Naive thymus-derived CD4-positive, alpha-beta T cell (primary cell): ENCODE measurements at regions not wholly inside any gene's neighbourhood (a gene's known extent, or its start where the extent isn't known, plus 50 kb on each side); places are given as distances from the start of the nearest gene placed in this dataset.

Experiments used
- ATAC-seq: fragments of 150-1000 bp; cut with Tn5 transposase; 2 replicates; pipeline ENCODE4 v1.10.0; 2021; ENCODE audit warnings: mild to moderate bottlenecking, moderate library complexity
- CTCF ChIA-PET: fragments of 350-600 bp; sonication (Branson Sonifier 250); formaldehyde crosslinking; loops from one replicate; lab custom pipeline; 2021; ENCODE audit warnings: antibody characterized with exemption; lab: Charles Lee
- POLR2A ChIA-PET: fragments of 350-600 bp; sonication (Branson Sonifier 250); formaldehyde crosslinking; loops from one replicate; lab custom pipeline; 2021; ENCODE audit warnings: antibody characterized with exemption, inconsistent platforms; lab: Charles Lee
- DNase-seq, 9 donors: peaks; one replicate each; pipeline versions ENCODE4 v3.0.0 to v3.0.0-alpha.2; 2020 to 2022; ENCODE audit warnings: mixed read lengths in 1 of 9
- H3K27ac ChIP-seq: one replicate; pipeline ENCODE4 v1.7.0; 2013; ENCODE audit warnings: mild to moderate bottlenecking, low read depth, low read length, moderate library complexity
- H3K27me3 ChIP-seq, 2 donors: one replicate each; pipeline ENCODE4 v1.7.0; 2013; ENCODE audit warnings: low read length in 2 of 2, mild to moderate bottlenecking in 2 of 2, moderate library complexity in 2 of 2; ENCODE audit not compliant: control insufficient read depth in 2 of 2, insufficient read depth in 2 of 2
- H3K36me3 ChIP-seq, 3 experiments: 1 replicate in 2 of 3; 2 replicates in 1 of 3; pipeline ENCODE4 v1.7.0; 2013; ENCODE audit warnings: low read length in 3 of 3, mild to moderate bottlenecking in 3 of 3, moderate library complexity in 1 of 3; ENCODE audit not compliant: insufficient read depth in 3 of 3, control insufficient read depth in 2 of 3
- H3K4me1 ChIP-seq, 2 donors: one replicate each; pipeline ENCODE4 v1.7.0; 2013; ENCODE audit warnings: low read length in 2 of 2, mild to moderate bottlenecking in 2 of 2, moderate library complexity in 1 of 2; ENCODE audit not compliant: control insufficient read depth in 2 of 2, insufficient read depth in 2 of 2
- H3K4me3 ChIP-seq: 2 replicates; pipeline ENCODE4 v1.7.0; 2013; ENCODE audit warnings: mild to moderate bottlenecking, low read length
- H3K9me3 ChIP-seq, 3 experiments: 1 replicate in 2 of 3; 2 replicates in 1 of 3; pipeline ENCODE4 v1.7.0; 2013; ENCODE audit warnings: low read length in 3 of 3; ENCODE audit not compliant: control insufficient read depth in 2 of 3
- H3K27ac Mint-ChIP-seq, 9 donors: one replicate each; pipeline ENCODE4 v1.8.0; 2020 to 2022; ENCODE audit warnings: mixed read lengths in 9 of 9, mild to moderate bottlenecking in 8 of 9, moderate library complexity in 5 of 9, inconsistent platforms in 2 of 9
- H3K27me3 Mint-ChIP-seq, 5 donors: one replicate each; pipeline ENCODE4 v1.8.0; 2021 to 2022; ENCODE audit warnings: mixed read lengths in 5 of 5, mild to moderate bottlenecking in 1 of 5
- H3K36me3 Mint-ChIP-seq, 5 donors: one replicate each; pipeline ENCODE4 v1.8.0; 2020 to 2022; ENCODE audit warnings: mixed read lengths in 5 of 5, mild to moderate bottlenecking in 3 of 5, inconsistent platforms in 1 of 5
- H3K4me1 Mint-ChIP-seq, 7 donors: one replicate each; pipeline ENCODE4 v1.8.0; 2020 to 2022; ENCODE audit warnings: mixed read lengths in 7 of 7, mild to moderate bottlenecking in 3 of 7, inconsistent platforms in 1 of 7
- H3K4me3 Mint-ChIP-seq, 10 donors: one replicate each; pipeline ENCODE4 v1.8.0; 2020 to 2022; ENCODE audit warnings: mild to moderate bottlenecking in 10 of 10, mixed read lengths in 10 of 10, moderate library complexity in 6 of 10, inconsistent platforms in 2 of 10
- H3K9me3 Mint-ChIP-seq, 11 donors: one replicate each; pipeline ENCODE4 v1.8.0; 2020 to 2022; ENCODE audit warnings: mixed read lengths in 11 of 11, mild to moderate bottlenecking in 4 of 11, inconsistent platforms in 1 of 11, moderate library complexity in 1 of 11
- intact Hi-C, 2 donors: fragments of 100-400 bp; cut with micrococcal nuclease; formaldehyde crosslinking; loops; one replicate each; pipeline ENCODE4 v1.15.1; 2023

DNA sequence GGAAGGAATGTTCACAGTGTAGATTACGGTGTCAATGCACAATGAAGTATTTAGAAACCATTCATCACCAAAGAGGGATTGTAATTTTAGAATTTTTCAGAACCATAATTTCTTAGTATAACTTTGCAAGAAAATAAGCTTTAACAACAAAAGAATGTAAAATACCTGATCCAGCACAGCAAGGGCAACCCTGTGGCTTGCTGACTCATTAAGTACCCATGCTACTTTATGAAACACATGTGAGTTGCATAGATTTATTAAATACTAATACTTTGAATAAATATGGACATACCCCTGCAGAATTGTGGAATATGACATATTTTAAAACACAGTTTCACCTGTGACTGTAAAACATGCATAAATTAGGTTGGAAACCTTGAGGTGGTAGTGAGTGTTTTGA is 281.3 kb downstream of the ZNF248 start:
- CTCF ChIA-PET, result no interaction called here
- Histone ChIP-seq H3K9me3 (no peaks in the 10 kb centered on the region), H3K36me3 (no peaks in the 10 kb centered on the region), H3K27me3 (no peaks in the 10 kb centered on the region), H3K4me3 (no peak overlapping the region), H3K27ac (no peak overlapping the region), H3K4me1 (no peaks in the 10 kb centered on the region)
- POLR2A ChIA-PET, result no interaction called here
- H3K9me3 Mint-ChIP-seq, result peaks cover 0 to 45% (median 7%) of the 10 kb centered on the region in 11 donors
- ATAC-seq, result no peak
- H3K27me3 Mint-ChIP-seq, result no peaks in the 10 kb centered on the region
- intact Hi-C loops, result no loop called here
- no peak for DNase-seq
- no peaks in the 10 kb centered on the region for H3K36me3 Mint-ChIP-seq
- no peak overlapping the region for H3K27ac Mint-ChIP-seq
- H3K4me3 Mint-ChIP-seq, result no peak overlapping the region
- H3K4me1 Mint-ChIP-seq, result no peaks in the 10 kb centered on the region

DNA sequence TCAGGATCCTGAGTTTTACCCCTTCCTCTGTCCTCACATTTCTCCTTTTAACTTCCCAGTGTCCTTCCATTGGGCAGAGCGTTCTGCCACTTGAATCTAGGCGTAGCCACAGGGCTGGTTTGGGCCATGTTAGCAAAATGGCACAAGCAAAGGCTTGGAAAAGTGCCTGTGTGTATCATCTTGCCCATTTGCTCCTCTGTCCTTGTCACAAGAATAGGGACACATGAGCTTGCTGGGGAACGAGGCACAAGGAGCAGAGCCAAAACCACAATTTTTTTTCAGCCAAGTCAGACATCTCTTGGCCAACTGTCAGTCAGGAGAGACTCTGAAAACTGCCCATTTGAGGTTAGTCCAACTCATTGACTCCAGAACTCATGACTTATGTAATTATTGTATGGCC is 285.2 kb downstream of the ZNF248 start:
- Mint-ChIP-seq H3K36me3 (no peaks in the 10 kb centered on the region), H3K27ac (no peak overlapping the region), H3K27me3 (no peaks in the 10 kb centered on the region), H3K9me3 (peaks cover 5 to 38% (median 11%) of the 10 kb centered on the region in 11 donors), H3K4me1 (no peaks in the 10 kb centered on the region), H3K4me3 (no peak overlapping the region)
- intact Hi-C loops, result no loop called here
- H3K4me3 ChIP-seq, result no peak overlapping the region
- H3K36me3 ChIP-seq, result no peaks in the 10 kb centered on the region
- H3K4me1 ChIP-seq, result no peaks in the 10 kb centered on the region
- no peak for ATAC-seq
- DNase-seq, result no peak
- H3K9me3 ChIP-seq, result no peaks in the 10 kb centered on the region
- H3K27ac ChIP-seq, result no peak overlapping the region
- no peaks in the 10 kb centered on the region for H3K27me3 ChIP-seq
- ChIA-PET POLR2A (no interaction called here), CTCF (no interaction called here)

DNA sequence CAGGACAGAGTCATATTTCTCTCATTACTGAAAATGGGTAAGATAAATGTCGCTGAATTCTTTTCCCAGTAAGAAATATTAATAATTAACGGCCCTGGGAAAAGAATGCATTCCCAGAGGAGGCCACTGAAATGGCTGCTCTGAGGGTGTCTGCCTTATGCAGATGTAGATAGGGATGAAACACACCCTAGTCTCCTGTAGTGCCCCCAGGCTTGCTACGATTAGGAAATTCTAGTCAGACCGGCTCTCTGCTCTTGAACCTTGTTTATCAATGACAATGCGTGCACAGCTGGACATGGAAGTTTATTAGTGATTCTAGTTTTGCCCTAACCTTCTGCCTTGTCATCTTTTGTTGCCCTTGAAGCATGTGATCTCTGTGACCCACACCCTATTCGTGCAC is 291.1 kb downstream of the ZNF248 start:
- no peaks in the 10 kb centered on the region for H3K27me3 ChIP-seq
- Mint-ChIP-seq H3K27me3 (no peaks in the 10 kb centered on the region), H3K4me1 (no peaks in the 10 kb centered on the region), H3K27ac (no peak overlapping the region), H3K4me3 (no peak overlapping the region), H3K36me3 (no peaks in the 10 kb centered on the region), H3K9me3 (peaks cover 4 to 24% (median 10%) of the 10 kb centered on the region in 11 donors)
- no peaks in the 10 kb centered on the region for H3K9me3 ChIP-seq
- H3K4me1 ChIP-seq, result no peaks in the 10 kb centered on the region
- DNase-seq (no peak), ATAC-seq (no peak)
- POLR2A ChIA-PET, result no interaction called here
- CTCF ChIA-PET, result no interaction called here
- H3K36me3 ChIP-seq, result no peaks in the 10 kb centered on the region
- intact Hi-C loops, result no loop called here
- H3K27ac ChIP-seq, result no peak overlapping the region
- no peak overlapping the region for H3K4me3 ChIP-seq

DNA sequence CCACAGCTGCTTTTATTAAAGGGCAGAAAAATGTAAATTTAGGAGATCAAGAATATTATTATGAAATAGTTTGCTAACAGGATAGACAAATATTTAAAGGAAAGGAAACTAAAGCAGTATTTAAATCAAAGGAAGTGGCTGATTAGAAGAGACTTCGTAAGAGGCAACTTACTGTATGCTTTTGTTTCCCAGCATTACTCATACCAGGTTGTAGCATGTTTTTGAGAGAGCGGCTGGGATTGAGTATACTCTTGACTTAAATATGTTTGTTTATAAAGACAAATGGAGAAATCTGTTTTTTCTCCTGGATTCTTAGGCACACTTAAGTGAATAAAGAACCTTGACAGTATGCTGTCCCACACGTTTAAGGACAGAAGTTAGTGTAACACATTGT is 293.7 kb downstream of the ZNF248 start:
- Histone ChIP-seq H3K4me1 (no peaks in the 10 kb centered on the region), H3K9me3 (no peaks in the 10 kb centered on the region), H3K27ac (no peak overlapping the region), H3K36me3 (no peaks in the 10 kb centered on the region), H3K27me3 (no peaks in the 10 kb centered on the region), H3K4me3 (no peak overlapping the region)
- no peaks in the 10 kb centered on the region for H3K4me1 Mint-ChIP-seq
- ATAC-seq (no peak), DNase-seq (no peak)
- POLR2A ChIA-PET, result no interaction called here
- CTCF ChIA-PET, result no interaction called here
- H3K9me3 Mint-ChIP-seq, result peaks cover 0 to 30% (median 13%) of the 10 kb centered on the region in 11 donors
- intact Hi-C loops, result no loop called here
- H3K4me3 Mint-ChIP-seq, result no peak overlapping the region
- H3K27me3 Mint-ChIP-seq, result no peaks in the 10 kb centered on the region
- H3K36me3 Mint-ChIP-seq, result no peaks in the 10 kb centered on the region
- H3K27ac Mint-ChIP-seq, result no peak overlapping the region

DNA sequence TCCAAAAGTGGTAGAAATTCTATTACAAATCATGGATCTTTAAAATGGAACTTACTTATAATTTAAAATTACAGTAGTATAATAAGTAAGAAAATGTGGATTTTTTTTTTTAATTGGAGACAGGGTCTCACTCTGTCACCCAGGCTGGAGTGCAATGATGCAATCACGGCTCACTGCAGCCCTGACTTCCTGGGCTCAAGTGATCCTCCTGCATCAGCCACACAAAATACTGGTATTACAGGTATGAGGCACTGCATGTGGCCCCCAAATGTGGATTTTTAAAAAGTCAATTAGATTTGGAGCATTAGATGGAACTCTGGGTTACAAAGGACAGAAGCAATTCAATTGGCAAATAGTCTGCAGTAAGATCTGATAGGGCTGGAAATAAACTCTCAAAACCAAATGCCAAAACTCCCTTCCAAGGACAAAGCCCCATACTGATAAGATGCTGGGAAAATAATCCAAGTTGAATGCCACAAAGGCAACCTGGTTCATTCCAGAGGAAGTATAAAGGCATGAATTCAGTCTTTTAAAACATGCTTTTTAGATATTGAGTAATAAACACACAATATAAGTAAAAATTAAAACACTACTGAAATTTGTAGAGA is 294.2 kb downstream of the ZNF248 start:
- H3K4me3 Mint-ChIP-seq, result no peak overlapping the region
- Histone ChIP-seq H3K36me3 (no peaks in the 10 kb centered on the region), H3K27me3 (no peaks in the 10 kb centered on the region), H3K27ac (no peak overlapping the region), H3K4me1 (no peaks in the 10 kb centered on the region), H3K9me3 (no peaks in the 10 kb centered on the region), H3K4me3 (no peak overlapping the region)
- H3K4me1 Mint-ChIP-seq, result no peaks in the 10 kb centered on the region
- intact Hi-C loops, result no loop called here
- DNase-seq, result no peak
- H3K27me3 Mint-ChIP-seq, result no peaks in the 10 kb centered on the region
- H3K27ac Mint-ChIP-seq, result no peak overlapping the region
- ChIA-PET CTCF (no interaction called here), POLR2A (no interaction called here)
- H3K36me3 Mint-ChIP-seq, result no peaks in the 10 kb centered on the region
- ATAC-seq, result no peak
- peaks cover 0 to 28% (median 14%) of the 10 kb centered on the region in 11 donors for H3K9me3 Mint-ChIP-seq

DNA sequence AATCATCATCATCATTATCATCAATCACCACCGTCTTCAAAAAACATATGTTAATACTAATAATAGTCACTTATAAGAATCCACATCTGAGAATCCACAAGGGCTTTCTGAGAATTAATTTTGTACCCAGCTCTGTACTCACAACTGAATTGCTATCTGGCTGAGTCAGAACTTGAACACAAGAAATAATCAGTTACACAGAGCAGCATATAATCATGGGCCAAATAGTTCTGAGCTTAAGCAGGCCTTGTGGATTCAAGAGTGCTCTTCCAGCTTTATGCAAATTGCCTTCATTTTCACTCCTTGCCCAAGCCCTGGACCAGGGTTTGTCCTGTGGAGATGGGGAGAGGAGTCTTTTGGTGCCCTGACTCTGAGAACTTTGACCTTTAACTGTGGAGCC is 304.5 kb downstream of the ZNF248 start:
- no peak overlapping the region for H3K4me3 Mint-ChIP-seq
- intact Hi-C loops, result no loop called here
- ATAC-seq (no peak), DNase-seq (no peak)
- H3K4me1 Mint-ChIP-seq, result no peaks in the 10 kb centered on the region
- CTCF ChIA-PET, result no interaction called here
- POLR2A ChIA-PET, result no interaction called here
- H3K4me1 ChIP-seq, result no peaks in the 10 kb centered on the region
- no peaks in the 10 kb centered on the region for H3K27me3 Mint-ChIP-seq
- no peaks in the 10 kb centered on the region for H3K36me3 ChIP-seq
- no peak overlapping the region for H3K4me3 ChIP-seq
- no peaks in the 10 kb centered on the region for H3K36me3 Mint-ChIP-seq
- H3K9me3 ChIP-seq, result no peaks in the 10 kb centered on the region
- H3K27ac ChIP-seq, result no peak overlapping the region
- H3K27ac Mint-ChIP-seq, result no peak overlapping the region
- no peaks in the 10 kb centered on the region for H3K27me3 ChIP-seq
- H3K9me3 Mint-ChIP-seq, result peaks cover 0 to 44% (median 13%) of the 10 kb centered on the region in 11 donors

DNA sequence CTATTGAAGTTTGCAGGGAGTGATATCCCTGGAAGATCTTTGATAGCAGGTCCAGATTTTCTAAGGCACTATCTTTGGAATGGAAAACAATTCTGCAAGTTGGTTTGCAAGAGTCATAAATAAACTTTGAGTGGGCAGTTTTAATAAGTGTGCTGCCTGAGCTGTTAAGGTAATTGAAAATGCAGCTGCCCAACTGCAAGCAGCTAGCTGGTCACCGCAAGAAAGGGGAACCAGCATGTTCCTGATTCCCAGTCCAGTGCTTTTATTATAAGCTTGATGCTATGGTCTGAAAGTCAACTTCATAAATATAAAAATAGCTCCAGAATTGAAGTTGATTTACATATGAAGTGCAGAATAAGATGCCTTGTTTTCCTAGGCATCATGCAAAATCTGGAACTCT is 308.4 kb downstream of the ZNF248 start:
- ATAC-seq, result no peak
- POLR2A ChIA-PET, result no interaction called here
- Histone ChIP-seq H3K27ac (no peak overlapping the region), H3K4me1 (no peaks in the 10 kb centered on the region), H3K36me3 (no peaks in the 10 kb centered on the region), H3K4me3 (no peak overlapping the region), H3K27me3 (no peaks in the 10 kb centered on the region), H3K9me3 (no peaks in the 10 kb centered on the region)
- intact Hi-C loops, result no loop called here
- H3K36me3 Mint-ChIP-seq, result no peaks in the 10 kb centered on the region
- no peaks in the 10 kb centered on the region for H3K4me1 Mint-ChIP-seq
- CTCF ChIA-PET, result no interaction called here
- peaks cover 0 to 23% (median 9%) of the 10 kb centered on the region in 11 donors for H3K9me3 Mint-ChIP-seq
- H3K4me3 Mint-ChIP-seq, result no peak overlapping the region
- no peaks in the 10 kb centered on the region for H3K27me3 Mint-ChIP-seq
- no peak overlapping the region for H3K27ac Mint-ChIP-seq
- DNase-seq, result no peak
